OCI-LY1 (cell line): ENCODE measurements at regions not wholly inside any gene's neighbourhood (a gene's known extent, or its start where the extent isn't known, plus 50 kb on each side); places are given as distances from the start of the nearest gene placed in this dataset.

ENCODE experiments used
- H2AFZ ChIP-seq: fragments of 200-600 bp; sonication (generic), shearing (Covaris generic); 2 replicates; pipeline ENCODE4 v1.6.0; 2014; ENCODE audit warnings: antibody characterized with exemption, mild to moderate bottlenecking, low read length
- H3F3A ChIP-seq: fragments of 200-600 bp; sonication (generic), shearing (Covaris generic); 2 replicates; pipeline ENCODE4 v1.6.0; 2014; ENCODE audit warnings: mild to moderate bottlenecking, antibody characterized with exemption, low read length, moderate library complexity; ENCODE audit not compliant: insufficient read depth
- H3K27ac ChIP-seq: fragments of 200-600 bp; sonication (generic); 2 replicates; pipeline ENCODE4 v1.5.1; 2014; ENCODE audit warnings: low read length, mixed run types, mild to moderate bottlenecking, low read depth; ENCODE audit not compliant: poor library complexity, severe bottlenecking
- H3K27me3 ChIP-seq: fragments of 200-600 bp; sonication (generic); 2 replicates; pipeline ENCODE4 v1.6.0; 2014; ENCODE audit warnings: antibody characterized with exemption, mild to moderate bottlenecking, low read length, moderate library complexity; ENCODE audit not compliant: insufficient read depth
- H3K36me3 ChIP-seq: fragments of 200-600 bp; sonication (generic); 2 replicates; pipeline ENCODE4 v1.6.1; 2014; ENCODE audit warnings: mild to moderate bottlenecking, antibody characterized with exemption, low read length, moderate library complexity, mixed read lengths; ENCODE audit not compliant: insufficient read depth
- H3K4me1 ChIP-seq: fragments of 200-600 bp; sonication (generic); 2 replicates; pipeline ENCODE4 v1.5.1; 2014; ENCODE audit warnings: mild to moderate bottlenecking, low read length, moderate library complexity; ENCODE audit not compliant: insufficient read depth, severe bottlenecking
- H3K4me2 ChIP-seq: fragments of 200-600 bp; sonication (generic), shearing (Covaris generic); 2 replicates; pipeline ENCODE4 v1.6.1; 2014; ENCODE audit warnings: low read length
- H3K4me3 ChIP-seq: fragments of 200-600 bp; sonication (generic); 2 replicates; pipeline ENCODE4 v1.5.1; 2014; ENCODE audit warnings: low read length, low read depth, mild to moderate bottlenecking, mixed read lengths; ENCODE audit not compliant: poor library complexity, severe bottlenecking
- H3K79me2 ChIP-seq: fragments of 200-600 bp; shearing (Covaris generic); 2 replicates; pipeline ENCODE4 v1.6.1; 2016; ENCODE audit warnings: mixed run types, low read length, mixed read lengths; ENCODE audit not compliant: insufficient read depth
- H3K9ac ChIP-seq: fragments of 200-600 bp; sonication (generic), shearing (Covaris generic); 2 replicates; pipeline ENCODE4 v1.6.1; 2014; ENCODE audit warnings: mild to moderate bottlenecking, low read length, mixed read lengths
- H3K9me2 ChIP-seq: fragments of 200-600 bp; sonication (generic), shearing (Covaris generic); 2 replicates; pipeline ENCODE4 v1.6.1; 2014; ENCODE audit warnings: low read depth, mild to moderate bottlenecking, low read length, mixed read lengths
- H3K9me3 ChIP-seq: fragments of 200-600 bp; shearing (Covaris generic); 2 replicates; pipeline ENCODE4 v1.6.1; 2014; ENCODE audit warnings: low read length, mixed read lengths
- H4K20me1 ChIP-seq: fragments of 200-600 bp; sonication (generic), shearing (Covaris generic); 2 replicates; pipeline ENCODE4 v1.6.0; 2016; ENCODE audit warnings: mild to moderate bottlenecking, low read length; ENCODE audit not compliant: insufficient read depth
- EZH2 ChIP-seq: fragments of 200-600 bp; sonication (generic), shearing (Covaris generic); IDR thresholded peaks from 2 replicates; pipeline ENCODE4 v1.8.0; 2017; ENCODE audit warnings: borderline replicate concordance, mixed run types, mild to moderate bottlenecking, antibody characterized with exemption, low read length, moderate library complexity, mixed read lengths
- TF ChIP-seq, protein P1 (sequence below): fragments of 200-600 bp; sonication (generic), shearing (Covaris generic); IDR thresholded peaks from 2 replicates; pipeline ENCODE4 v1.5.1; 2017; ENCODE audit warnings: mild to moderate bottlenecking, antibody characterized with exemption, low read length, moderate library complexity, mixed read lengths

DNA sequence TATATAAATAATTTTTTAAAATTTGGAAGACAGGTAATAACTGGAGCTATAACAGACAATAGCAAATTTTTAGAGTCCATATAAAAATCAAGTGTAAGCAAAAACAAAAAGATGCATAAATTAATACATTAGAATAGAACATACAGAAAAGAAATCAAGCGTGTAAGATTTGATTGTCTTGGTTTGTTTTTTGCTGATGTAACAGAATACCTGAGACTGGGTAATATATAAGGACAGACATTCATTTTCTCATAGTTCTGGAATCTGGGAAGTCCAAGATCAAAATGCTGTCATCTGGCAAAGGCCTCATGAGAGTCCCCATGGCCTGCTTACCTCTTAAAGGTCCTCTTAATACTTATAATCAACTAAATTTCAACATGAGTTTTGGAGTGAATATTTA lies 1010.1 kb downstream of the CDH18 start:
- Histone ChIP-seq H3K9ac (no peak overlapping the region), H3K4me1 (no peaks in the 10 kb centered on the region), H2AFZ (no peak overlapping the region), H3K27me3 (no peaks in the 10 kb centered on the region), H3K9me2 (no peaks in the 10 kb centered on the region), H3K9me3 (no peaks in the 10 kb centered on the region), H3K36me3 (no peaks in the 10 kb centered on the region), H4K20me1 (no peaks in the 10 kb centered on the region), H3F3A (no peaks in the 10 kb centered on the region), H3K79me2 (no peaks in the 10 kb centered on the region), H3K4me2 (no peak overlapping the region), H3K27ac (no peak overlapping the region), H3K4me3 (no peak overlapping the region)
- TF ChIP-seq EZH2 = no peak
- TF ChIP-seq, protein P1, sequence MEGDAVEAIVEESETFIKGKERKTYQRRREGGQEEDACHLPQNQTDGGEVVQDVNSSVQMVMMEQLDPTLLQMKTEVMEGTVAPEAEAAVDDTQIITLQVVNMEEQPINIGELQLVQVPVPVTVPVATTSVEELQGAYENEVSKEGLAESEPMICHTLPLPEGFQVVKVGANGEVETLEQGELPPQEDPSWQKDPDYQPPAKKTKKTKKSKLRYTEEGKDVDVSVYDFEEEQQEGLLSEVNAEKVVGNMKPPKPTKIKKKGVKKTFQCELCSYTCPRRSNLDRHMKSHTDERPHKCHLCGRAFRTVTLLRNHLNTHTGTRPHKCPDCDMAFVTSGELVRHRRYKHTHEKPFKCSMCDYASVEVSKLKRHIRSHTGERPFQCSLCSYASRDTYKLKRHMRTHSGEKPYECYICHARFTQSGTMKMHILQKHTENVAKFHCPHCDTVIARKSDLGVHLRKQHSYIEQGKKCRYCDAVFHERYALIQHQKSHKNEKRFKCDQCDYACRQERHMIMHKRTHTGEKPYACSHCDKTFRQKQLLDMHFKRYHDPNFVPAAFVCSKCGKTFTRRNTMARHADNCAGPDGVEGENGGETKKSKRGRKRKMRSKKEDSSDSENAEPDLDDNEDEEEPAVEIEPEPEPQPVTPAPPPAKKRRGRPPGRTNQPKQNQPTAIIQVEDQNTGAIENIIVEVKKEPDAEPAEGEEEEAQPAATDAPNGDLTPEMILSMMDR = no peak

DNA sequence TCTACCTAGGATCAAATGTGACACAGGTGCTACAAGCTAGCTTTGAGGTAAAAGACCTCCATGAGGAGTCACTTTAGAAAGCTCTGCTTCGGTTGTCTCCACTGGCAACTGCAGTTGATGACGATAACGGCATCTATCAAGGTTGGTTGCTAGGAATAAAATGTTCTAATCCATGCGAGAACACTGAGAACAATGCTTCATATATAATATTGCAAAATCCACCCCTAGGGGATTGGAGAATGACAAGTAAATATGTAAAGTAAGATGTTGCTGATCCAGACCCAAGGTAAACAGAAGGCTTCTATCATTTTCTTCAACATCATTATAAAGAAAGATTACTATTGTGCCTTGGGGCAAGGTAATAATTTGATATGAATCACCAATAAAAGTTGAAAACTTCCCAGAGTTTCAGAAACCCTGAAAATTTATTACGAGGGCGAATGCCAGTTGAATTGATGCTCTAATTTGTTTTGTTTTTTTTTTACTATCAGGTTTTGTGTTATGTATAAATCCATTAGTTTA lies 1003.4 kb downstream of the CDH18 start:
- H3K4me3 ChIP-seq = no peak overlapping the region
- no peaks in the 10 kb centered on the region for H4K20me1 ChIP-seq
- no peak overlapping the region for H3K27ac ChIP-seq
- no peak overlapping the region for H3K9ac ChIP-seq
- H3K27me3 ChIP-seq = no peaks in the 10 kb centered on the region
- no peaks in the 10 kb centered on the region for H3K9me3 ChIP-seq
- no peaks in the 10 kb centered on the region for H3F3A ChIP-seq
- H3K36me3 ChIP-seq = no peaks in the 10 kb centered on the region
- no peak overlapping the region for H2AFZ ChIP-seq
- TF ChIP-seq, protein P1 = no peak
- TF ChIP-seq EZH2 = no peak
- no peaks in the 10 kb centered on the region for H3K4me1 ChIP-seq
- H3K9me2 ChIP-seq = no peaks in the 10 kb centered on the region
- H3K79me2 ChIP-seq = no peaks in the 10 kb centered on the region
- no peak overlapping the region for H3K4me2 ChIP-seq

DNA sequence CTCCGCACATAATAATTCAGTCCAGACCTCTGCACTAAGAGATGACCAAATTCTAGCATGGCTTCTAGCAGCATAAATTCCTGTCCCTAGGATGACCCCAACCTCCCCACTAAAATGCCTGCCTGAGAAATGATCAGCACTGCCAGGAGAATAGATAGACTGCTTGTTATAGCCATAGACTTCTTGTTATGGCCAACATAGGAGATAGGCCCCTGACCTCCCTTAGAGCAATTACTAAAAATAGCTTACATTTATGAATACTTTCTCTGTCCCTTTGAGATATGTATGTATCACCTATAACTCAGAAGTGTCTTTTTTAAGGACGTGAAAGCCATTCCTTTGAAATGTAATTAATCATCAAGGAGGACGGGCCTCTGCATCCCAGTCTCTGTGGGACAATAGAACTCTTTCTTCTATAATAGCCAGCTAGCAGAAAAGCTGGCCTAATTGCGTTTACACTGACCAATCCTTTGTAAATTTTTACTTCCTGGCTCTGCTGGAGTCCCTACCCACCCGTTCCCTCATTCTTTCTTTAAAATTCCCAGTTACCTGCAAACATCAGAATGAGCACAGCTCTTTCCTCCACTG lies 1002.7 kb downstream of the CDH18 start:
- Histone ChIP-seq H3K4me3 (no peak overlapping the region), H3K9me3 (no peaks in the 10 kb centered on the region), H3K4me2 (no peak overlapping the region), H3K9me2 (no peaks in the 10 kb centered on the region), H2AFZ (no peak overlapping the region), H3K27ac (no peak overlapping the region), H3K9ac (no peak overlapping the region), H3F3A (no peaks in the 10 kb centered on the region), H3K79me2 (no peaks in the 10 kb centered on the region), H3K4me1 (no peaks in the 10 kb centered on the region), H3K36me3 (no peaks in the 10 kb centered on the region), H3K27me3 (no peaks in the 10 kb centered on the region), H4K20me1 (no peaks in the 10 kb centered on the region)
- no peak for TF ChIP-seq EZH2
- TF ChIP-seq, protein P1 = no peak
